H1 (cell line): ENCODE measurements at regions not wholly inside any gene's neighbourhood (a gene's known extent, or its start where the extent isn't known, plus 50 kb on each side); places are given as distances from the start of the nearest gene placed in this dataset.

Experiments used
- CTCF ChIA-PET: fragments of 300-600 bp; sonication (Branson Sonifier 250); formaldehyde crosslinking; loops from one replicate; lab custom pipeline; 2021; ENCODE audit not compliant: partially characterized antibody; lab: Charles Lee
- POLR2A ChIA-PET: fragments of 300-600 bp; sonication (Branson Sonifier 250); formaldehyde crosslinking; loops from one replicate; lab custom pipeline; 2021; ENCODE audit warnings: inconsistent platforms; ENCODE audit not compliant: partially characterized antibody; lab: Charles Lee
- DNase-seq, 2 experiments: peaks; one replicate each; pipeline versions ENCODE4 v3.0.0 to v3.0.0-alpha.2; 2010 to 2022; ENCODE audit warnings: low spot score in 2 of 2, low read depth in 1 of 2, mixed read lengths in 1 of 2
- FAIRE-seq: peaks from 2 replicates; lab custom pipeline; 2011; peaks lifted over from hg19 to GRCh38; lab: Jason Lieb, UNC
- H2AFZ ChIP-seq: 2 replicates; pipeline ENCODE4 v1.8.1; 2012; ENCODE audit warnings: low read length, inconsistent platforms
- H2AK5ac ChIP-seq: 2 replicates; pipeline ENCODE4 v1.6.1; 2013; ENCODE audit warnings: low read depth, low read length
- H2BK120ac ChIP-seq: replicated peaks from 2 replicates; pipeline ENCODE3; 2013; ENCODE audit warnings: low read depth, low read length, inconsistent platforms
- H2BK12ac ChIP-seq: 2 replicates; pipeline ENCODE4 v1.6.1; 2013; ENCODE audit warnings: low read depth, low read length
- H2BK15ac ChIP-seq: 2 replicates; pipeline ENCODE4 v1.6.1; 2013; ENCODE audit warnings: low read length
- H2BK20ac ChIP-seq: 2 replicates; pipeline ENCODE4 v1.6.1; 2013; ENCODE audit warnings: low read length
- H2BK5ac ChIP-seq: 2 replicates; pipeline ENCODE4 v1.6.1; 2013; ENCODE audit warnings: low read depth, low read length
- H3K14ac ChIP-seq: 2 replicates; pipeline ENCODE4 v1.6.1; 2013; ENCODE audit warnings: inconsistent platforms; ENCODE audit not compliant: insufficient read length
- H3K18ac ChIP-seq: 2 replicates; pipeline ENCODE4 v1.6.1; 2013; ENCODE audit warnings: low read length; ENCODE audit errors: extremely low read depth
- H3K23ac ChIP-seq: 2 replicates; pipeline ENCODE4 v1.6.1; 2013; ENCODE audit warnings: inconsistent platforms; ENCODE audit not compliant: insufficient read length
- H3K23me2 ChIP-seq: 2 replicates; pipeline ENCODE4 v1.6.1; 2013; ENCODE audit warnings: low read depth, low read length
- H3K27ac ChIP-seq: 2 replicates; pipeline ENCODE4 v1.6.1; 2011; ENCODE audit warnings: low read depth, low read length, inconsistent platforms
- H3K27me3 ChIP-seq, 4 experiments: replicated peaks in 1 of 4; 1 replicate in 1 of 4; 2 replicates in 3 of 4; pipeline versions ENCODE4 v1.6.1 to v1.8.1; 2011 to 2013; ENCODE audit warnings: low read length in 3 of 4, mild to moderate bottlenecking in 3 of 4, inconsistent platforms in 2 of 4, mixed read lengths in 2 of 4, moderate library complexity in 1 of 4; ENCODE audit not compliant: control insufficient read depth in 3 of 4, insufficient read depth in 3 of 4; ENCODE audit errors: extremely low read depth in 1 of 4
- H3K36me3 ChIP-seq, 4 experiments: 2 replicates each; pipeline versions ENCODE4 v1.6.1 to v1.8.1; 2011 to 2013; ENCODE audit warnings: mild to moderate bottlenecking in 4 of 4, low read length in 3 of 4, moderate library complexity in 2 of 4, control low read depth in 1 of 4, inconsistent platforms in 1 of 4; ENCODE audit not compliant: insufficient read depth in 4 of 4, control insufficient read depth in 2 of 4
- H3K4ac ChIP-seq: replicated peaks from 2 replicates; pipeline ENCODE3; 2013; ENCODE audit warnings: low read length, low read depth, mixed read lengths, inconsistent platforms; ENCODE audit not compliant: insufficient read length
- H3K4me1 ChIP-seq, 4 experiments: replicated peaks in 1 of 4; 1 replicate in 1 of 4; 2 replicates in 3 of 4; pipeline versions ENCODE4 v1.6.1 to v1.8.1; 2011 to 2013; ENCODE audit warnings: low read length in 3 of 4, inconsistent platforms in 2 of 4, mixed read lengths in 1 of 4; ENCODE audit not compliant: insufficient read depth in 4 of 4, control insufficient read depth in 3 of 4
- H3K4me2 ChIP-seq, 2 experiments: 2 replicates each; pipeline versions ENCODE4 v1.6.1 to v1.8.1; 2011 to 2013; ENCODE audit warnings: low read depth in 2 of 2, low read length in 2 of 2, control low read depth in 1 of 2, inconsistent platforms in 1 of 2, mild to moderate bottlenecking in 1 of 2; ENCODE audit not compliant: insufficient read depth in 1 of 2
- H3K4me3 ChIP-seq, 4 experiments: fragments of 200-600, 300-600 bp in 1 of 4; sonication (generic), shearing (Covaris generic), sonication (Bioruptor Twin) in 1 of 4; 2 replicates each; pipeline versions ENCODE4 v1.5.1 to v1.8.1; 2011 to 2016; ENCODE audit warnings: low read length in 4 of 4, low read depth in 3 of 4, control low read depth in 2 of 4, inconsistent platforms in 2 of 4, mild to moderate bottlenecking in 2 of 4, mixed read lengths in 1 of 4, moderate library complexity in 1 of 4; ENCODE audit not compliant: insufficient read depth in 2 of 4; ENCODE audit errors: extremely low read depth in 1 of 4
- H3K56ac ChIP-seq: replicated peaks from 2 replicates; pipeline ENCODE3; 2013; ENCODE audit warnings: low read depth, mild to moderate bottlenecking, mixed read lengths, low read length, inconsistent platforms; ENCODE audit not compliant: insufficient read length
- H3K79me1 ChIP-seq: 2 replicates; pipeline ENCODE4 v1.6.1; 2013; ENCODE audit warnings: low read depth, low read length, control low read depth
- H3K79me2 ChIP-seq, 2 experiments: 2 replicates each; pipeline versions ENCODE4 v1.6.1 to v1.8.1; 2012 to 2013; ENCODE audit warnings: low read length in 2 of 2, mild to moderate bottlenecking in 2 of 2, inconsistent platforms in 1 of 2; ENCODE audit not compliant: insufficient read depth in 2 of 2, control insufficient read depth in 1 of 2
- H3K9ac ChIP-seq, 4 experiments: replicated peaks in 1 of 4; 1 replicate in 1 of 4; 2 replicates in 3 of 4; pipeline versions ENCODE4 v1.6.1 to v1.8.1; 2011 to 2013; ENCODE audit warnings: low read depth in 3 of 4, low read length in 3 of 4, control low read depth in 2 of 4, mild to moderate bottlenecking in 2 of 4, moderate library complexity in 2 of 4, inconsistent platforms in 1 of 4; ENCODE audit errors: extremely low read depth in 1 of 4
- H3K9me3 ChIP-seq, 2 experiments: 2 replicates each; pipeline versions ENCODE4 v1.6.1 to v1.8.1; 2012 to 2013; ENCODE audit warnings: mild to moderate bottlenecking in 2 of 2, moderate library complexity in 2 of 2, control low read depth in 1 of 2, inconsistent platforms in 1 of 2, low read depth in 1 of 2, low read length in 1 of 2, mixed read lengths in 1 of 2; ENCODE audit not compliant: insufficient read depth in 2 of 2
- H4K20me1 ChIP-seq, 2 experiments: replicated peaks in 1 of 2; 2 replicates each; pipeline versions ENCODE3 to v1.8.1; 2011 to 2013; ENCODE audit warnings: inconsistent platforms in 2 of 2, low read length in 2 of 2, mild to moderate bottlenecking in 1 of 2; ENCODE audit not compliant: insufficient read depth in 2 of 2, control insufficient read depth in 1 of 2
- H4K5ac ChIP-seq: 2 replicates; pipeline ENCODE4 v1.6.1; 2013; ENCODE audit warnings: low read length, low read depth, mixed read lengths, inconsistent platforms; ENCODE audit not compliant: insufficient read length
- H4K8ac ChIP-seq: 2 replicates; pipeline ENCODE4 v1.8.0; 2013; ENCODE audit warnings: mild to moderate bottlenecking, moderate library complexity, low read length, inconsistent platforms; ENCODE audit not compliant: insufficient read depth; ENCODE audit errors: extremely low read depth
- H4K91ac ChIP-seq: replicated peaks from 2 replicates; pipeline ENCODE3; 2013; ENCODE audit warnings: low read length, mixed read lengths, inconsistent platforms; ENCODE audit not compliant: insufficient read length
- ATF3 ChIP-seq: IDR thresholded peaks from 2 replicates; pipeline ENCODE4 v1.6.1; 2011; ENCODE audit warnings: low read depth, mild to moderate bottlenecking, low read length; ENCODE audit not compliant: insufficient read depth
- BACH1 ChIP-seq: IDR thresholded peaks from 2 replicates; pipeline ENCODE4 v1.6.1; 2012; ENCODE audit warnings: low read length, improper control_type of control experiment
- CBX8 ChIP-seq: fragments of 300-800, 300-1000 bp; sonication (generic); IDR thresholded peaks from 2 replicates; pipeline ENCODE4 v1.7.1; 2016; ENCODE audit warnings: low read depth, low read length, borderline replicate concordance
- EZH2 ChIP-seq: fragments of 200-600 bp; sonication (generic); IDR thresholded peaks from 2 replicates; pipeline ENCODE4 v1.7.1; 2012; ENCODE audit warnings: low read depth, mild to moderate bottlenecking, moderate library complexity, low read length, inconsistent platforms; ENCODE audit not compliant: severe bottlenecking
- JUND ChIP-seq: IDR thresholded peaks from 2 replicates; pipeline ENCODE4 v1.6.1; 2011; ENCODE audit warnings: mild to moderate bottlenecking, improper control_type of control experiment, low read length
- NANOG ChIP-seq: IDR thresholded peaks from 2 replicates; pipeline ENCODE4 v1.6.1; 2011; ENCODE audit warnings: low read length, low read depth, mild to moderate bottlenecking, inconsistent platforms; ENCODE audit not compliant: insufficient read depth, poor library complexity, severe bottlenecking
- SIRT6 ChIP-seq: IDR thresholded peaks from one replicate; pipeline ENCODE4 v1.7.1; 2012; ENCODE audit warnings: low read length, inconsistent platforms
- SRF ChIP-seq: IDR thresholded peaks from 2 replicates; pipeline ENCODE4 v1.6.1; 2011; ENCODE audit warnings: mild to moderate bottlenecking, low read depth, low read length, moderate library complexity
- TAF1 ChIP-seq: IDR thresholded peaks from 2 replicates; pipeline ENCODE4 v1.6.1; 2011; ENCODE audit warnings: mild to moderate bottlenecking, low read depth, low read length
- WGBS, 2 experiments: shearing (Covaris generic) in 1 of 2; methylation state at CpG; one replicate each; pipeline versions ENCODE4 v1.1.6 to v1.1.7; 2013 to 2015; ENCODE audit warnings: low lambda C conversion rate in 2 of 2, mixed read lengths in 2 of 2, inconsistent platforms in 1 of 2, low coverage in 1 of 2, missing lambda C conversion rate in 1 of 2; ENCODE audit not compliant: insufficient replicate concordance in 2 of 2, insufficient coverage in 1 of 2, insufficient read length in 1 of 2; ENCODE audit errors: extremely low coverage in 1 of 2, missing lambda C conversion rate in 1 of 2; 5-methylcytosine and 5-hydroxymethylcytosine counted together

GRCh38 chr12:89768586-89769482 is 60.2 kb upstream of the ATP2B1 start:
- Histone ChIP-seq H3K4me2 (no peak overlapping the region), H4K20me1 (no peaks in the 10 kb centered on the region)
- TF ChIP-seq TAF1 (no peak), ATF3 (no peak), NANOG (no peak), BACH1 (no peak), JUND (no peak), SRF (no peak), EZH2 (no peak), SIRT6 (no peak), CBX8 (no peak)

More at GRCh38 chr12:89768586-89769482, 60.2 kb upstream of the ATP2B1 start:
- no peak overlapping the region for H2AK5ac ChIP-seq
- H3K9me3 ChIP-seq: no peaks in the 10 kb centered on the region
- no peak overlapping the region for H2BK15ac ChIP-seq
- no peak overlapping the region for H2BK20ac ChIP-seq
- no peak overlapping the region for H3K23ac ChIP-seq
- H4K5ac ChIP-seq: no peak overlapping the region
- no peak overlapping the region for H2BK5ac ChIP-seq
- H3K36me3 ChIP-seq: no peaks in the 10 kb centered on the region
- H4K8ac ChIP-seq: no peak overlapping the region
- H3K4ac ChIP-seq: no peak overlapping the region
- WGBS, 2 experiments: 96% methylated on average over 3 of the region's 3 CpGs; no CpG with 5 or more reads in 1 of the 2 experiments
- H4K91ac ChIP-seq: no peak overlapping the region
- no peak overlapping the region for H3K18ac ChIP-seq
- H3K79me1 ChIP-seq: no peaks in the 10 kb centered on the region
- ChIA-PET CTCF (interaction anchor here (0.8 to 1.2 kb wide), 5 partner anchors 14 to 121 kb away, joined by 3 to 5 read pairs (median 3); no protein-coding TSS in a partner anchor), POLR2A (no interaction called here)
- H3K4me1 ChIP-seq: no peaks in the 10 kb centered on the region
- H3K9ac ChIP-seq: no peak overlapping the region
- H3K23me2 ChIP-seq: no peaks in the 10 kb centered on the region
- H3K27ac ChIP-seq: no peak overlapping the region
- no peaks in the 10 kb centered on the region for H3K79me2 ChIP-seq
- no peak overlapping the region for H2BK12ac ChIP-seq
- H3K27me3 ChIP-seq: no peaks in the 10 kb centered on the region
- H3K4me3 ChIP-seq: no peak overlapping the region
- DNase-seq: no peak
- H2BK120ac ChIP-seq: no peak overlapping the region
- H3K14ac ChIP-seq: no peak overlapping the region
- FAIRE-seq: no peak
- H2AFZ ChIP-seq: no peak overlapping the region
- no peak overlapping the region for H3K56ac ChIP-seq
